SK-N-SH (cell line): ENCODE measurements at regions not wholly inside any gene's neighbourhood (a gene's known extent, or its start where the extent isn't known, plus 50 kb on each side); places are given as distances from the start of the nearest gene placed in this dataset.

Experiments
- CTCF ChIA-PET: fragments of 300-600, 350-600 bp; formaldehyde crosslinking; extraction: SDS; loops from one replicate; lab custom pipeline; 2021; lab: Yijun Ruan, JAX
- POLR2A ChIA-PET: fragments of 350-600 bp; sonication (Branson Sonifier 250); formaldehyde crosslinking; extraction: SDS; loops from one replicate; lab custom pipeline; 2020; ENCODE audit warnings: antibody characterized with exemption, inconsistent platforms; lab: Yijun Ruan, JAX
- DNase-seq: peaks from one replicate; pipeline ENCODE4 v3.0.0; 2012
- H2AFZ ChIP-seq: fragments of 200-600 bp; sonication (generic); 2 replicates; pipeline ENCODE4 v1.8.1; 2016; ENCODE audit warnings: antibody characterized with exemption, mild to moderate bottlenecking, low read depth
- H3F3A ChIP-seq: fragments of 200-600 bp; sonication (generic); replicated peaks from 2 replicates; pipeline ENCODE3; 2016; ENCODE audit warnings: antibody characterized with exemption, mild to moderate bottlenecking; ENCODE audit not compliant: insufficient read depth
- H3K27ac ChIP-seq, 2 experiments: fragments of 200-500 bp in 1 of 2; fragments of 200-600 bp in 1 of 2; sonication (Bioruptor generic) in 1 of 2; sonication (generic), shearing (Covaris generic) in 1 of 2; 2 replicates each; pipeline versions ENCODE4 v1.5.1 to v1.6.1; 2014 to 2016; ENCODE audit warnings: low read depth in 2 of 2, inconsistent platforms in 1 of 2, low read length in 1 of 2, mild to moderate bottlenecking in 1 of 2, mixed read lengths in 1 of 2
- H3K27me3 ChIP-seq: fragments of 200-600 bp; sonication (generic), shearing (Covaris generic); 2 replicates; pipeline ENCODE4 v1.6.1; 2016; ENCODE audit warnings: mixed run types; ENCODE audit not compliant: insufficient read depth
- H3K36me3 ChIP-seq, 2 experiments: fragments of 200-500 bp in 1 of 2; fragments of 200-600 bp in 1 of 2; sonication (Bioruptor generic) in 1 of 2; sonication (generic) in 1 of 2; replicated peaks in 1 of 2; 2 replicates each; pipeline versions ENCODE3 to v1.5.1; 2014 to 2016; ENCODE audit warnings: low read length in 1 of 2, mild to moderate bottlenecking in 1 of 2; ENCODE audit not compliant: insufficient read depth in 2 of 2, control insufficient read depth in 1 of 2
- H3K4me1 ChIP-seq, 2 experiments: fragments of 200-500 bp in 1 of 2; fragments of 200-600 bp in 1 of 2; sonication (Bioruptor generic) in 1 of 2; sonication (generic), shearing (Covaris generic) in 1 of 2; 2 replicates each; pipeline versions ENCODE4 v1.5.1 to v1.6.1; 2014 to 2016; ENCODE audit warnings: low read depth in 1 of 2, low read length in 1 of 2, mixed run types in 1 of 2; ENCODE audit not compliant: insufficient read depth in 2 of 2, control insufficient read depth in 1 of 2
- H3K4me2 ChIP-seq: fragments of 200-600 bp; sonication (generic), shearing (Covaris generic); 2 replicates; pipeline ENCODE4 v1.6.1; 2017; ENCODE audit warnings: mixed run types
- H3K4me3 ChIP-seq, 2 experiments: fragments of 200-500 bp in 1 of 2; fragments of 200-600 bp in 1 of 2; sonication (Bioruptor generic) in 1 of 2; sonication (generic), shearing (Covaris generic) in 1 of 2; 2 replicates each; pipeline versions ENCODE4 v1.5.1 to v1.8.1; 2014 to 2016; ENCODE audit warnings: low read depth in 2 of 2, inconsistent platforms in 1 of 2, low read length in 1 of 2, mild to moderate bottlenecking in 1 of 2, mixed read lengths in 1 of 2, moderate library complexity in 1 of 2
- H3K79me2 ChIP-seq: fragments of 200-600 bp; sonication (generic); 2 replicates; pipeline ENCODE4 v1.8.1; 2017; ENCODE audit warnings: mild to moderate bottlenecking; ENCODE audit not compliant: insufficient read depth
- H3K9ac ChIP-seq: fragments of 200-600 bp; sonication (generic); 2 replicates; pipeline ENCODE4 v1.6.1; 2017; ENCODE audit warnings: mixed run types
- H3K9me2 ChIP-seq: fragments of 200-600 bp; sonication (generic); 2 replicates; pipeline ENCODE4 v1.6.1; 2017; ENCODE audit warnings: mixed run types
- H3K9me3 ChIP-seq: fragments of 200-600 bp; sonication (generic); 2 replicates; pipeline ENCODE4 v1.6.1; 2017; ENCODE audit warnings: mixed run types, mild to moderate bottlenecking, moderate library complexity
- H4K20me1 ChIP-seq: fragments of 200-600 bp; sonication (generic); 2 replicates; pipeline ENCODE4 v1.6.1; 2017; ENCODE audit warnings: mild to moderate bottlenecking, mixed run types; ENCODE audit not compliant: insufficient read depth
- CTCF ChIP-seq: fragments of 200-600 bp; sonication (generic); IDR thresholded peaks from 2 replicates; pipeline ENCODE4 v1.6.1; 2017; ENCODE audit warnings: antibody characterized with exemption, mild to moderate bottlenecking, moderate library complexity
- EZH2phosphoT487 ChIP-seq: fragments of 200-600 bp; sonication (generic); IDR thresholded peaks from 2 replicates; pipeline ENCODE4 v1.6.1; 2017; ENCODE audit warnings: low read depth, mixed run types, mild to moderate bottlenecking, antibody characterized with exemption, moderate library complexity, borderline replicate concordance
- FOSL2 ChIP-seq: IDR thresholded peaks from 2 replicates; pipeline ENCODE4 v1.4.0; 2012; ENCODE audit warnings: low read depth, mild to moderate bottlenecking, moderate library complexity, borderline replicate concordance
- GATA2 ChIP-seq: sonication (generic); formaldehyde crosslinking; IDR thresholded peaks from 2 replicates; pipeline ENCODE4 v1.5.0; 2020; ENCODE audit warnings: mild to moderate bottlenecking, missing genetic modification reagents
- IRF3 ChIP-seq: fragments of 150-350 bp; IDR thresholded peaks from 2 replicates; pipeline ENCODE4 v1.6.1; 2016; ENCODE audit warnings: mild to moderate bottlenecking, low read depth, low read length
- JUND ChIP-seq: IDR thresholded peaks from 2 replicates; pipeline ENCODE4 v1.4.0; 2012
- MAX ChIP-seq: IDR thresholded peaks from 2 replicates; pipeline ENCODE4 v1.4.0; 2012; ENCODE audit warnings: low read depth
- MEF2A ChIP-seq: IDR thresholded peaks from 2 replicates; pipeline ENCODE4 v1.4.0; 2012; ENCODE audit warnings: low read depth, borderline replicate concordance
- MXI1 ChIP-seq: IDR thresholded peaks from 2 replicates; pipeline ENCODE4 v1.6.1; 2012; ENCODE audit warnings: mild to moderate bottlenecking, low read depth, low read length, improper control_type of control experiment
- NFIC ChIP-seq: IDR thresholded peaks from 2 replicates; pipeline ENCODE4 v1.4.0; 2012; ENCODE audit warnings: borderline replicate concordance
- PBX3 ChIP-seq: IDR thresholded peaks from 2 replicates; pipeline ENCODE4; 2012
- RCOR1 ChIP-seq: fragments of 150-350 bp; IDR thresholded peaks from 2 replicates; pipeline ENCODE4 v1.6.1; 2017; ENCODE audit warnings: antibody characterized with exemption, low read length
- RFX5 ChIP-seq: IDR thresholded peaks from 2 replicates; pipeline ENCODE4 v1.6.1; 2012; ENCODE audit warnings: mild to moderate bottlenecking, improper control_type of control experiment, low read length
- RXRA ChIP-seq: IDR thresholded peaks from 2 replicates; pipeline ENCODE4 v1.4.0; 2012; ENCODE audit warnings: low read depth, mild to moderate bottlenecking, borderline replicate concordance
- SIN3A ChIP-seq: IDR thresholded peaks from 2 replicates; pipeline ENCODE4 v1.6.1; 2012; ENCODE audit warnings: low read depth, mild to moderate bottlenecking, low read length, moderate library complexity, borderline replicate concordance
- SMC3 ChIP-seq: IDR thresholded peaks from 2 replicates; pipeline ENCODE4 v1.6.1; 2012; ENCODE audit warnings: low read depth, low read length, improper control_type of control experiment
- USF1 ChIP-seq: IDR thresholded peaks from 2 replicates; pipeline ENCODE4 v1.4.0; 2012; ENCODE audit warnings: low read depth, borderline replicate concordance
- YY1 ChIP-seq: IDR thresholded peaks from 2 replicates; pipeline ENCODE4 v1.4.0; 2012; ENCODE audit warnings: low read depth, mild to moderate bottlenecking
- ZBTB33 ChIP-seq: IDR thresholded peaks from 2 replicates; pipeline ENCODE4 v1.4.0; 2012; ENCODE audit warnings: low read depth, borderline replicate concordance
- WGBS: methylation state at CpG from one replicate; pipeline ENCODE4 v1.1.6; 2017; ENCODE audit warnings: low lambda C conversion rate; 5-methylcytosine and 5-hydroxymethylcytosine counted together

- H3K9ac ChIP-seq = no peak overlapping the region
- H3K79me2 ChIP-seq = no peaks in the 10 kb centered on the region
- POLR2A ChIA-PET = no interaction called here
- no peak overlapping the region for H3K4me2 ChIP-seq
- H2AFZ ChIP-seq = no peak overlapping the region
- no peaks in the 10 kb centered on the region for H3K27me3 ChIP-seq
- no peak for TF ChIP-seq RFX5
- no peak for TF ChIP-seq JUND
- TF ChIP-seq PBX3 = no peak
- no peak for TF ChIP-seq USF1
- TF ChIP-seq GATA2 = no peak
- no peak for TF ChIP-seq RCOR1
- no peak for TF ChIP-seq MAX
- TF ChIP-seq ZBTB33 = no peak
- no peak for TF ChIP-seq IRF3
- no peak for TF ChIP-seq MXI1
- TF ChIP-seq FOSL2 = no peak
- TF ChIP-seq SMC3 = no peak
- TF ChIP-seq NFIC = no peak
- TF ChIP-seq EZH2phosphoT487 = no peak
- no peak for TF ChIP-seq SIN3A
- no peak for TF ChIP-seq RXRA
- TF ChIP-seq YY1 = no peak
- TF ChIP-seq CTCF = no peak
- no peak for TF ChIP-seq MEF2A
- TF ChIP-seq, all 33 proteins: peak for 0
- Histone ChIP-seq H3K9me3 (no peaks in the 10 kb centered on the region), H4K20me1 (no peaks in the 10 kb centered on the region), H3K4me1 (peaks cover 0 to 45% of the 10 kb centered on the region in 2 experiments; a peak in 2 of 4 replicates), H3K9me2 (no peaks in the 10 kb centered on the region), H3K27ac (no peak overlapping the region; a peak in 1 of 4 replicates), H3K4me3 (no peak overlapping the region), H3K36me3 (no peaks in the 10 kb centered on the region), H3F3A (no peaks in the 10 kb centered on the region)
- CTCF ChIA-PET = interaction anchor here (1.1 to 5.4 kb wide), 4 partner anchors 10 to 578 kb away, joined by 3 to 33 read pairs (median 4); no protein-coding TSS in a partner anchor
- DNase-seq = peak; percentile 37
- WGBS = 41% methylated on average over 19 of the region's 21 CpGs
These were observed 566.1 kb downstream of the PTPRU start for GRCh38 chr1:29802181-29803068.
